ENCODE measurements at regions not wholly inside any gene's neighbourhood (a gene's known extent, or its start where the extent isn't known, plus 50 kb on each side); places are given as distances from the start of the nearest gene placed in this dataset.

- TF ChIP-seq, protein P1, sequence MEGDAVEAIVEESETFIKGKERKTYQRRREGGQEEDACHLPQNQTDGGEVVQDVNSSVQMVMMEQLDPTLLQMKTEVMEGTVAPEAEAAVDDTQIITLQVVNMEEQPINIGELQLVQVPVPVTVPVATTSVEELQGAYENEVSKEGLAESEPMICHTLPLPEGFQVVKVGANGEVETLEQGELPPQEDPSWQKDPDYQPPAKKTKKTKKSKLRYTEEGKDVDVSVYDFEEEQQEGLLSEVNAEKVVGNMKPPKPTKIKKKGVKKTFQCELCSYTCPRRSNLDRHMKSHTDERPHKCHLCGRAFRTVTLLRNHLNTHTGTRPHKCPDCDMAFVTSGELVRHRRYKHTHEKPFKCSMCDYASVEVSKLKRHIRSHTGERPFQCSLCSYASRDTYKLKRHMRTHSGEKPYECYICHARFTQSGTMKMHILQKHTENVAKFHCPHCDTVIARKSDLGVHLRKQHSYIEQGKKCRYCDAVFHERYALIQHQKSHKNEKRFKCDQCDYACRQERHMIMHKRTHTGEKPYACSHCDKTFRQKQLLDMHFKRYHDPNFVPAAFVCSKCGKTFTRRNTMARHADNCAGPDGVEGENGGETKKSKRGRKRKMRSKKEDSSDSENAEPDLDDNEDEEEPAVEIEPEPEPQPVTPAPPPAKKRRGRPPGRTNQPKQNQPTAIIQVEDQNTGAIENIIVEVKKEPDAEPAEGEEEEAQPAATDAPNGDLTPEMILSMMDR (IDR thresholded peaks at IDR 0.05), result no peak
- no peaks in the 10 kb centered on the region for H3K9me3 Mint-ChIP-seq
- no peak for ATAC-seq (ENCODE audit: low read depth)
- ChIA-PET CTCF (no interaction called here), POLR2A (no interaction called here)
- no peak for DNase-seq
- no peaks in the 10 kb centered on the region for H3K27me3 Mint-ChIP-seq
- H3K27ac Mint-ChIP-seq, result no peak overlapping the region
- H3K4me1 Mint-ChIP-seq, result no peaks in the 10 kb centered on the region
- no peak overlapping the region for H3K4me3 Mint-ChIP-seq
- no peaks in the 10 kb centered on the region for H3K36me3 Mint-ChIP-seq (ENCODE audit: low read depth)
- intact Hi-C loops (cut with micrococcal nuclease), result no loop called here
Measured at GRCh38 chr13:22455036-22455435, 725.7 kb upstream of the SGCG start.

GRCh38 chr13:22461854-22462490, 718.8 kb upstream of the SGCG start:
- Mint-ChIP-seq H3K27me3 (no peaks in the 10 kb centered on the region), H3K36me3 (ENCODE audit: low read depth) (no peaks in the 10 kb centered on the region), H3K4me3 (no peak overlapping the region), H3K4me1 (no peaks in the 10 kb centered on the region), H3K27ac (no peak overlapping the region), H3K9me3 (no peaks in the 10 kb centered on the region)
- intact Hi-C loops (cut with micrococcal nuclease), result no loop called here
- DNase-seq (no peak), ATAC-seq (ENCODE audit: low read depth) (no peak)
- TF ChIP-seq, protein P1 (IDR thresholded peaks at IDR 0.05), result no peak
- POLR2A ChIA-PET, result no interaction called here
- CTCF ChIA-PET, result no interaction called here

DNA sequence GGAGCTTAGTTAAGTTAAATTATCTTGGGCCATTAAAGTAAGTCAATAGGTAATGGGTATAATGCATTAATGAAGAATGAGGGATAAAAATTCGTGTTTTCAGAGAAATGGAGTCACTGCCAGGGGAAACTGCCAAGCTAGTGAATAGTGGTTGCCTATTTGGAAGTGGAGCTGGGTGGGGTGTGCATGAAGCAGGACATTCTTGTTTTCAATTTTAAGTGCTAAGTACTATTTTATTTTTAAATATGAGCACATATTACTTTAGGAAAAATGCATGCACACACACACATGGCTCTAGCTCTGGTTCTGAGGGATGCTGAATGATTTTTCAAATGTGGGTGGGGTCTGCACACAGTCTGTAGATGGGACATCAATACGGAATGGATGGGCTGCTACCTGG, 717.7 kb upstream of the SGCG start:
- POLR2A ChIA-PET, result no interaction called here
- no peak for ATAC-seq (ENCODE audit: low read depth)
- no peaks in the 10 kb centered on the region for H3K4me1 Mint-ChIP-seq
- no peaks in the 10 kb centered on the region for H3K9me3 Mint-ChIP-seq
- intact Hi-C loops (cut with micrococcal nuclease), result no loop called here
- TF ChIP-seq, protein P1 (IDR thresholded peaks at IDR 0.05), result no peak
- H3K27ac Mint-ChIP-seq, result no peak overlapping the region
- H3K27me3 Mint-ChIP-seq, result no peaks in the 10 kb centered on the region
- CTCF ChIA-PET, result no interaction called here
- DNase-seq, result no peak
- no peak overlapping the region for H3K4me3 Mint-ChIP-seq
- H3K36me3 Mint-ChIP-seq (ENCODE audit: low read depth), result no peaks in the 10 kb centered on the region

DNA sequence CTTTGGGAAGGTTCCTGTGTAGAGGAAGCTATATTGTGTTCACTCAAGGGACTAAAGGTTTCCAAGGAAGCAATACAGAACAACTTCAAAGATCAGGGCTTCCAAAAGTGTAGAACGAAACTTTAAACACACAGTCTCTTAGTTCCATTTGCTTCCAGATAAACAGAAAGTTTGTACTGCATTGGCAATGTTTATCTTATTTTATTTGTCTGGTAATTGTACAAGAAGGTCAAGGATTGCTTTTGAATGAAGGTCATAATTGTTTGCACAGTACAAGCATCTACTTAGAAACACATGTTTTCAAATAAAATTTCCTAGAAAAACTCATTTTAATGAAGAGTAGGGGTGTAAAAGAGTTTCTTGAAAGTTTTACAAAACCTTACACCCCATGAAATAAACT, 712.7 kb upstream of the SGCG start:
- DNase-seq (no peak), ATAC-seq (ENCODE audit: low read depth) (no peak)
- TF ChIP-seq, protein P1 (IDR thresholded peaks at IDR 0.05), result no peak
- Mint-ChIP-seq H3K27ac (no peak overlapping the region), H3K9me3 (no peaks in the 10 kb centered on the region), H3K27me3 (no peaks in the 10 kb centered on the region), H3K36me3 (ENCODE audit: low read depth) (no peaks in the 10 kb centered on the region), H3K4me3 (no peak overlapping the region), H3K4me1 (no peaks in the 10 kb centered on the region)
- intact Hi-C loops (cut with micrococcal nuclease), result no loop called here
- CTCF ChIA-PET, result no interaction called here
- POLR2A ChIA-PET, result no interaction called here

GRCh38 chr13:22468824-22469223, 712.0 kb upstream of the SGCG start:
- no peak for DNase-seq
- no peaks in the 10 kb centered on the region for H3K4me1 Mint-ChIP-seq
- no peaks in the 10 kb centered on the region for H3K9me3 Mint-ChIP-seq
- H3K27ac Mint-ChIP-seq, result no peak overlapping the region
- H3K27me3 Mint-ChIP-seq, result no peaks in the 10 kb centered on the region
- TF ChIP-seq, protein P1 (IDR thresholded peaks at IDR 0.05), result no peak
- H3K4me3 Mint-ChIP-seq, result no peak overlapping the region
- ChIA-PET CTCF (no interaction called here), POLR2A (no interaction called here)
- ATAC-seq (ENCODE audit: low read depth), result no peak
- H3K36me3 Mint-ChIP-seq (ENCODE audit: low read depth), result no peaks in the 10 kb centered on the region
- intact Hi-C loops (cut with micrococcal nuclease), result no loop called here
